H1 (cell line): ENCODE measurements at regions not wholly inside any gene's neighbourhood (a gene's known extent, or its start where the extent isn't known, plus 50 kb on each side); places are given as distances from the start of the nearest gene placed in this dataset.

Experiments used
- CTCF ChIA-PET: fragments of 300-600 bp; sonication (Branson Sonifier 250); formaldehyde crosslinking; loops from one replicate; lab custom pipeline; 2021; ENCODE audit not compliant: partially characterized antibody; lab: Charles Lee
- POLR2A ChIA-PET: fragments of 300-600 bp; sonication (Branson Sonifier 250); formaldehyde crosslinking; loops from one replicate; lab custom pipeline; 2021; ENCODE audit warnings: inconsistent platforms; ENCODE audit not compliant: partially characterized antibody; lab: Charles Lee
- DNase-seq, 2 experiments: peaks; one replicate each; pipeline versions ENCODE4 v3.0.0 to v3.0.0-alpha.2; 2010 to 2022; ENCODE audit warnings: low spot score in 2 of 2, low read depth in 1 of 2, mixed read lengths in 1 of 2
- FAIRE-seq: peaks from 2 replicates; lab custom pipeline; 2011; peaks lifted over from hg19 to GRCh38; lab: Jason Lieb, UNC
- H2AFZ ChIP-seq: 2 replicates; pipeline ENCODE4 v1.8.1; 2012; ENCODE audit warnings: low read length, inconsistent platforms
- H2AK5ac ChIP-seq: 2 replicates; pipeline ENCODE4 v1.6.1; 2013; ENCODE audit warnings: low read depth, low read length
- H2BK120ac ChIP-seq: replicated peaks from 2 replicates; pipeline ENCODE3; 2013; ENCODE audit warnings: low read depth, low read length, inconsistent platforms
- H2BK12ac ChIP-seq: 2 replicates; pipeline ENCODE4 v1.6.1; 2013; ENCODE audit warnings: low read depth, low read length
- H2BK15ac ChIP-seq: 2 replicates; pipeline ENCODE4 v1.6.1; 2013; ENCODE audit warnings: low read length
- H2BK20ac ChIP-seq: 2 replicates; pipeline ENCODE4 v1.6.1; 2013; ENCODE audit warnings: low read length
- H2BK5ac ChIP-seq: 2 replicates; pipeline ENCODE4 v1.6.1; 2013; ENCODE audit warnings: low read depth, low read length
- H3K14ac ChIP-seq: 2 replicates; pipeline ENCODE4 v1.6.1; 2013; ENCODE audit warnings: inconsistent platforms; ENCODE audit not compliant: insufficient read length
- H3K18ac ChIP-seq: 2 replicates; pipeline ENCODE4 v1.6.1; 2013; ENCODE audit warnings: low read length; ENCODE audit errors: extremely low read depth
- H3K23ac ChIP-seq: 2 replicates; pipeline ENCODE4 v1.6.1; 2013; ENCODE audit warnings: inconsistent platforms; ENCODE audit not compliant: insufficient read length
- H3K23me2 ChIP-seq: 2 replicates; pipeline ENCODE4 v1.6.1; 2013; ENCODE audit warnings: low read depth, low read length
- H3K27ac ChIP-seq: 2 replicates; pipeline ENCODE4 v1.6.1; 2011; ENCODE audit warnings: low read depth, low read length, inconsistent platforms
- H3K27me3 ChIP-seq, 4 experiments: replicated peaks in 1 of 4; 1 replicate in 1 of 4; 2 replicates in 3 of 4; pipeline versions ENCODE4 v1.6.1 to v1.8.1; 2011 to 2013; ENCODE audit warnings: low read length in 3 of 4, mild to moderate bottlenecking in 3 of 4, inconsistent platforms in 2 of 4, mixed read lengths in 2 of 4, moderate library complexity in 1 of 4; ENCODE audit not compliant: control insufficient read depth in 3 of 4, insufficient read depth in 3 of 4; ENCODE audit errors: extremely low read depth in 1 of 4
- H3K36me3 ChIP-seq, 4 experiments: 2 replicates each; pipeline versions ENCODE4 v1.6.1 to v1.8.1; 2011 to 2013; ENCODE audit warnings: mild to moderate bottlenecking in 4 of 4, low read length in 3 of 4, moderate library complexity in 2 of 4, control low read depth in 1 of 4, inconsistent platforms in 1 of 4; ENCODE audit not compliant: insufficient read depth in 4 of 4, control insufficient read depth in 2 of 4
- H3K4ac ChIP-seq: replicated peaks from 2 replicates; pipeline ENCODE3; 2013; ENCODE audit warnings: low read length, low read depth, mixed read lengths, inconsistent platforms; ENCODE audit not compliant: insufficient read length
- H3K4me1 ChIP-seq, 4 experiments: replicated peaks in 1 of 4; 1 replicate in 1 of 4; 2 replicates in 3 of 4; pipeline versions ENCODE4 v1.6.1 to v1.8.1; 2011 to 2013; ENCODE audit warnings: low read length in 3 of 4, inconsistent platforms in 2 of 4, mixed read lengths in 1 of 4; ENCODE audit not compliant: insufficient read depth in 4 of 4, control insufficient read depth in 3 of 4
- H3K4me2 ChIP-seq, 2 experiments: 2 replicates each; pipeline versions ENCODE4 v1.6.1 to v1.8.1; 2011 to 2013; ENCODE audit warnings: low read depth in 2 of 2, low read length in 2 of 2, control low read depth in 1 of 2, inconsistent platforms in 1 of 2, mild to moderate bottlenecking in 1 of 2; ENCODE audit not compliant: insufficient read depth in 1 of 2
- H3K4me3 ChIP-seq, 4 experiments: fragments of 200-600, 300-600 bp in 1 of 4; sonication (generic), shearing (Covaris generic), sonication (Bioruptor Twin) in 1 of 4; 2 replicates each; pipeline versions ENCODE4 v1.5.1 to v1.8.1; 2011 to 2016; ENCODE audit warnings: low read length in 4 of 4, low read depth in 3 of 4, control low read depth in 2 of 4, inconsistent platforms in 2 of 4, mild to moderate bottlenecking in 2 of 4, mixed read lengths in 1 of 4, moderate library complexity in 1 of 4; ENCODE audit not compliant: insufficient read depth in 2 of 4; ENCODE audit errors: extremely low read depth in 1 of 4
- H3K56ac ChIP-seq: replicated peaks from 2 replicates; pipeline ENCODE3; 2013; ENCODE audit warnings: low read depth, mild to moderate bottlenecking, mixed read lengths, low read length, inconsistent platforms; ENCODE audit not compliant: insufficient read length
- H3K79me1 ChIP-seq: 2 replicates; pipeline ENCODE4 v1.6.1; 2013; ENCODE audit warnings: low read depth, low read length, control low read depth
- H3K79me2 ChIP-seq, 2 experiments: 2 replicates each; pipeline versions ENCODE4 v1.6.1 to v1.8.1; 2012 to 2013; ENCODE audit warnings: low read length in 2 of 2, mild to moderate bottlenecking in 2 of 2, inconsistent platforms in 1 of 2; ENCODE audit not compliant: insufficient read depth in 2 of 2, control insufficient read depth in 1 of 2
- H3K9ac ChIP-seq, 4 experiments: replicated peaks in 1 of 4; 1 replicate in 1 of 4; 2 replicates in 3 of 4; pipeline versions ENCODE4 v1.6.1 to v1.8.1; 2011 to 2013; ENCODE audit warnings: low read depth in 3 of 4, low read length in 3 of 4, control low read depth in 2 of 4, mild to moderate bottlenecking in 2 of 4, moderate library complexity in 2 of 4, inconsistent platforms in 1 of 4; ENCODE audit errors: extremely low read depth in 1 of 4
- H3K9me3 ChIP-seq, 2 experiments: 2 replicates each; pipeline versions ENCODE4 v1.6.1 to v1.8.1; 2012 to 2013; ENCODE audit warnings: mild to moderate bottlenecking in 2 of 2, moderate library complexity in 2 of 2, control low read depth in 1 of 2, inconsistent platforms in 1 of 2, low read depth in 1 of 2, low read length in 1 of 2, mixed read lengths in 1 of 2; ENCODE audit not compliant: insufficient read depth in 2 of 2
- H4K20me1 ChIP-seq, 2 experiments: replicated peaks in 1 of 2; 2 replicates each; pipeline versions ENCODE3 to v1.8.1; 2011 to 2013; ENCODE audit warnings: inconsistent platforms in 2 of 2, low read length in 2 of 2, mild to moderate bottlenecking in 1 of 2; ENCODE audit not compliant: insufficient read depth in 2 of 2, control insufficient read depth in 1 of 2
- H4K5ac ChIP-seq: 2 replicates; pipeline ENCODE4 v1.6.1; 2013; ENCODE audit warnings: low read length, low read depth, mixed read lengths, inconsistent platforms; ENCODE audit not compliant: insufficient read length
- H4K8ac ChIP-seq: 2 replicates; pipeline ENCODE4 v1.8.0; 2013; ENCODE audit warnings: mild to moderate bottlenecking, moderate library complexity, low read length, inconsistent platforms; ENCODE audit not compliant: insufficient read depth; ENCODE audit errors: extremely low read depth
- H4K91ac ChIP-seq: replicated peaks from 2 replicates; pipeline ENCODE3; 2013; ENCODE audit warnings: low read length, mixed read lengths, inconsistent platforms; ENCODE audit not compliant: insufficient read length
- FOSL1 ChIP-seq: IDR thresholded peaks from 2 replicates; pipeline ENCODE4 v1.6.1; 2011; ENCODE audit warnings: mild to moderate bottlenecking, low read depth, low read length, moderate library complexity; ENCODE audit not compliant: insufficient read depth

GRCh38 chr9:82571540-82571939 lies 491.4 kb downstream of the RASEF start:
- H2BK20ac ChIP-seq = no peak overlapping the region
- POLR2A ChIA-PET = no interaction called here
- H3K4me2 ChIP-seq = no peak overlapping the region
- no peaks in the 10 kb centered on the region for H3K79me1 ChIP-seq
- no peak overlapping the region for H3K18ac ChIP-seq
- H3K9me3 ChIP-seq = no peaks in the 10 kb centered on the region; a peak in 2 of 4 replicates
- H3K27ac ChIP-seq = no peak overlapping the region
- no peak overlapping the region for H4K5ac ChIP-seq
- no peak overlapping the region for H2AFZ ChIP-seq
- H2BK12ac ChIP-seq = no peak overlapping the region
- no peak overlapping the region for H3K56ac ChIP-seq
- H2BK120ac ChIP-seq = no peak overlapping the region
- H3K27me3 ChIP-seq = no peaks in the 10 kb centered on the region
- H3K9ac ChIP-seq = no peak overlapping the region
- no peak overlapping the region for H2BK5ac ChIP-seq
- H3K4ac ChIP-seq = no peak overlapping the region
- H3K14ac ChIP-seq = no peak overlapping the region
- no peak overlapping the region for H3K23ac ChIP-seq
- no peaks in the 10 kb centered on the region for H3K23me2 ChIP-seq
- no peaks in the 10 kb centered on the region for H3K79me2 ChIP-seq
- H3K4me3 ChIP-seq = no peak overlapping the region
- H4K20me1 ChIP-seq = no peaks in the 10 kb centered on the region
- H4K91ac ChIP-seq = no peak overlapping the region
- H3K4me1 ChIP-seq = no peaks in the 10 kb centered on the region
- no peak for TF ChIP-seq FOSL1
- FAIRE-seq (no peak), DNase-seq (no peak)
- H2AK5ac ChIP-seq = no peak overlapping the region
- no peaks in the 10 kb centered on the region for H3K36me3 ChIP-seq
- H2BK15ac ChIP-seq = no peak overlapping the region
- no peak overlapping the region for H4K8ac ChIP-seq
- CTCF ChIA-PET = interaction anchor here (0.6 to 4.0 kb wide), 3 partner anchors 22 to 355 kb away, joined by 4 to 15 read pairs (median 5); no protein-coding TSS in a partner anchor
